Peyer's patch (tissue), 4 donors: ENCODE measurements at regions not wholly inside any gene's neighbourhood (a gene's known extent, or its start where the extent isn't known, plus 50 kb on each side); places are given as distances from the start of the nearest gene placed in this dataset.

Source experiments
- POLR2A ChIP-seq, 2 donors: fragments of 450-650 bp; IDR thresholded peaks; one replicate each; pipeline ENCODE4 v1.5.1; 2017; ENCODE audit warnings: antibody characterized with exemption in 2 of 2, mild to moderate bottlenecking in 2 of 2, moderate library complexity in 2 of 2
- TF ChIP-seq, protein P1 (sequence below), 6 experiments: fragments of 450-650 bp in 4 of 6; fragments of 200-600 bp in 2 of 6; sonication (generic) in 1 of 6; IDR thresholded peaks; one replicate each; pipeline ENCODE4 v1.5.1; 2017 to 2019; ENCODE audit warnings: antibody characterized with exemption in 6 of 6, mild to moderate bottlenecking in 3 of 6, moderate library complexity in 1 of 6

DNA sequence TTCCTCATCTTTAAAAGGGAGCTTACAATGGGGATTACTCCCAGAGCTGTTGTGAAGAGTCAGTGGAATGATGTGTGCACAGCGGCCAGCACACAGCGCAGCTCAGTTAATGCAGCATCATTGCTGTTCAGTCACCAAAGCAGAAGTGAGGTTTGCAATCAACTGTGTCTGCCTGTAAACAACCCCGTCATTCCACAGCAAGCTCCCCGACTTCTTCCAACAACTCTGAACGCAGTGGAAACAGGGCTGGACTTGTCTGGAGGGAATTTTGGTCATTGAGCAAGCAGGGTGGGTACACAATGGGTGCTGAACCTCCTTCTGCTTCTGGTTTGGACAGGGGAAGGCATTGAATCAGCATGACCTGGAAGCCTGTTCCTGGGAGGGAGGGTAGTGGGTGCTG, 347.4 kb downstream of the PTPRU start:
- TF ChIP-seq POLR2A (IDR thresholded peaks at IDR 0.05): no peak
- TF ChIP-seq, protein P1, sequence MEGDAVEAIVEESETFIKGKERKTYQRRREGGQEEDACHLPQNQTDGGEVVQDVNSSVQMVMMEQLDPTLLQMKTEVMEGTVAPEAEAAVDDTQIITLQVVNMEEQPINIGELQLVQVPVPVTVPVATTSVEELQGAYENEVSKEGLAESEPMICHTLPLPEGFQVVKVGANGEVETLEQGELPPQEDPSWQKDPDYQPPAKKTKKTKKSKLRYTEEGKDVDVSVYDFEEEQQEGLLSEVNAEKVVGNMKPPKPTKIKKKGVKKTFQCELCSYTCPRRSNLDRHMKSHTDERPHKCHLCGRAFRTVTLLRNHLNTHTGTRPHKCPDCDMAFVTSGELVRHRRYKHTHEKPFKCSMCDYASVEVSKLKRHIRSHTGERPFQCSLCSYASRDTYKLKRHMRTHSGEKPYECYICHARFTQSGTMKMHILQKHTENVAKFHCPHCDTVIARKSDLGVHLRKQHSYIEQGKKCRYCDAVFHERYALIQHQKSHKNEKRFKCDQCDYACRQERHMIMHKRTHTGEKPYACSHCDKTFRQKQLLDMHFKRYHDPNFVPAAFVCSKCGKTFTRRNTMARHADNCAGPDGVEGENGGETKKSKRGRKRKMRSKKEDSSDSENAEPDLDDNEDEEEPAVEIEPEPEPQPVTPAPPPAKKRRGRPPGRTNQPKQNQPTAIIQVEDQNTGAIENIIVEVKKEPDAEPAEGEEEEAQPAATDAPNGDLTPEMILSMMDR (IDR thresholded peaks at IDR 0.05): no peak
